GM10248 (cell line): ENCODE measurements at regions not wholly inside any gene's neighbourhood (a gene's known extent, or its start where the extent isn't known, plus 50 kb on each side); places are given as distances from the start of the nearest gene placed in this dataset.

Experiments used
- CTCF ChIA-PET: fragments of 300-600 bp; sonication (Branson Sonifier 250); formaldehyde crosslinking; extraction: SDS; loops from one replicate; lab custom pipeline; 2021; ENCODE audit warnings: antibody characterized with exemption; lab: Yijun Ruan, JAX
- POLR2A ChIA-PET: fragments of 350-650 bp; sonication (Branson Sonifier 250); formaldehyde crosslinking; extraction: SDS; loops from one replicate; lab custom pipeline; 2020; ENCODE audit warnings: antibody characterized with exemption; lab: Yijun Ruan, JAX
- DNase-seq: peaks from one replicate; pipeline ENCODE4 v3.0.0; 2012; ENCODE audit errors: extremely low spot score
- CTCF ChIP-seq: IDR thresholded peaks from 2 replicates; pipeline ENCODE4 v1.5.1; 2012; ENCODE audit warnings: mild to moderate bottlenecking, low read depth; ENCODE audit errors: extremely low read depth, missing control alignments, control extremely low read depth

DNA sequence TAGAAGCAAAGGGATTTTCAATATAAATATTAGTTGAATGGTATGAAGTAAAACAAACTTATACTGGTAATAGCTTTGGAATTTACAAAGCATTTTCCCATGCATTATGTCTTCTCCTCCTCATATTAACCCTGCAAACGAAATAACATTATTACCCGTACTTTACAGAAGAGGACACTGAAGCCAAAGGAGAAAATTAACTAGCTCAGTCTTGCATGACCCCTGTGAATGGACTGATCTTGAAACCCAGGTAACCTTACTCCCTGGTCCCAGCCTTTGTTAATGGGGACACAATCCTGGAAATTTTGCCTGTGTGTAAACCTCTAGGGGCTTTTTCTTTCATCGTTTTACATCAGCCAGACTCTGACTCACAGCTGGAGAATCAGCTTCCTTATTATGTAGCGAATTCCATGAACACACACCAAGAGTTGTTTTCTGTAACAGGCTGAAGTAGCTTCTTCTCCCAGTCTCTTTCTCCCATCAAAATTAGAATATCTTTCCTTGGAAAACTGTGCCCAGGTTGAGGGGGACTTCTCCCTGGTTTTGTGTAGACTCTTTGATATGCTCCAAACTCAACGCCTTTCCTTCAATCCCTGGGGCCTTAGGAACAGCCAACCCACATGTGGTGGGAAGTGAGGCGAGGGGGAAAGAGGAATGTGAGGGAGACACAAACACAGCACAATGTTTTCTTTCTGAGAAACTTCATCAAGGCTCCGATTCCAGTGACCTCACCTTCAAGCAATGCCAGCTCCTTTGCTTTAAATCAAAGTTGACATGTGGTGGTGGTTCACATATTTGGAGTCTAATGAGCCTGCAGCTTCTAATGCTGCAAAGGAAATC is 480.9 kb upstream of the PAPPA start:
- POLR2A ChIA-PET, result no interaction called here
- no peak for DNase-seq
- CTCF ChIA-PET, result no interaction called here
- no peak for TF ChIP-seq CTCF

GRCh38 chr9:115673599-115673998 is 480.0 kb upstream of the PAPPA start:
- ChIA-PET CTCF (no interaction called here), POLR2A (no interaction called here)
- DNase-seq, result no peak
- TF ChIP-seq CTCF, result no peak

- POLR2A ChIA-PET, result no interaction called here
- DNase-seq, result no peak
- TF ChIP-seq CTCF, result no peak
- CTCF ChIA-PET, result no interaction called here
Observed at GRCh38 chr9:115674091-115674490, 479.5 kb upstream of the PAPPA start.

- no peak for DNase-seq
- ChIA-PET CTCF (no interaction called here), POLR2A (no interaction called here)
- TF ChIP-seq CTCF, result no peak
Observed at GRCh38 chr9:115675834-115676233, 477.8 kb upstream of the PAPPA start.

DNA sequence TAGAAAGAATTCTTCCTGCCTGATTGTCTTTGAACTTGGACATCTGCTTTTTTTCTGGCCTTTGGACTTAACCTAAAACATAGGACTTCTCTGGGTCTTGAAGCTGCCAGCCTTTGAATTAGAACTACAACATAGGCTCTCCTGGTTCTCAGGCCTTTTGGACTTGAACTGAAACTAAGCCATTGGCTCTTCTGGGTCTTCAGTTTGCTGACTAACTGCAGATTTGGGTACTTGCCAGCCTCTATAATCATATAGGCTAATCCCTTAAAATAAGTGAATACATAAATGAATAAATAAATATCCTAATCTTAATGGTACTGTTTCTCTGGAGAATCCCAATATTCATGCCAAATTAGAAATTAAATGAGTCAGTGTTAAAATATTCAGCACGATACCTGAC is 473.4 kb upstream of the PAPPA start:
- TF ChIP-seq CTCF, result no peak
- CTCF ChIA-PET, result no interaction called here
- POLR2A ChIA-PET, result no interaction called here
- DNase-seq, result no peak

DNA sequence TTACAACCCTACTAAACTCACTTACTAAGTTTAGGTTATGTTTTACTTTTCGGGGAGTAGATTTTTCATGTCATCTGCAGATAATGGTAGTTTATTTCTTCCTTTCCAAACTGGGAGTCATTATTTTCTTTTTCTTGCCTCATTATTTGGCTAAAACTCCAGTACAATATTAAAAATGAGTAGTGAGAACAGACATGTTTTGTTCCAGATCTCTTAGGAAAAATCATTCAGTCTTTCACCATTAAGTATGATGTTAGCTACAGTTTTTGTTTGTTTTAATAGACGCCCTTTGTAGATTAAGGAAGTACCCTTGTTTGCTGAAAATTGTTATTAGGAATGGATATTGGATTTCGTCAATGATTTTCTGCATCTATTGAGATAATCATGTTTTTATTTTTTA is 472.0 kb upstream of the PAPPA start:
- TF ChIP-seq CTCF, result no peak
- ChIA-PET POLR2A (no interaction called here), CTCF (no interaction called here)
- no peak for DNase-seq
